Type B pancreatic cell (in vitro differentiated cells): ENCODE measurements at regions not wholly inside any gene's neighbourhood (a gene's known extent, or its start where the extent isn't known, plus 50 kb on each side); places are given as distances from the start of the nearest gene placed in this dataset.

ENCODE experiments used
- DNase-seq: peaks from one replicate; pipeline ENCODE4 v3.0.0; 2021; ENCODE audit warnings: mixed read lengths; ENCODE audit not compliant: unreplicated experiment; ENCODE audit errors: extremely low spot score
- H3K27ac Mint-ChIP-seq: 2 replicates; pipeline ENCODE4 v1.8.0; 2021; ENCODE audit warnings: mild to moderate bottlenecking, mixed read lengths
- H3K27me3 Mint-ChIP-seq: 2 replicates; pipeline ENCODE4 v1.8.0; 2021; ENCODE audit warnings: mixed read lengths
- H3K36me3 Mint-ChIP-seq: 2 replicates; pipeline ENCODE4 v1.8.0; 2021; ENCODE audit warnings: mixed read lengths
- H3K4me1 Mint-ChIP-seq: one replicate; pipeline ENCODE4 v1.8.0; 2021; ENCODE audit warnings: mixed read lengths; ENCODE audit not compliant: unreplicated experiment
- H3K4me3 Mint-ChIP-seq: 2 replicates; pipeline ENCODE4 v1.8.0; 2021; ENCODE audit warnings: mild to moderate bottlenecking, mixed read lengths
- H3K9me3 Mint-ChIP-seq: 2 replicates; pipeline ENCODE4 v1.8.0; 2021; ENCODE audit warnings: mixed read lengths
- CTCF ChIP-seq: fragments of 200-600 bp; sonication (generic); conservative IDR thresholded peaks from 2 replicates; pipeline ENCODE4 v1.5.0; 2021; ENCODE audit warnings: antibody characterized with exemption, mild to moderate bottlenecking

GRCh38 chr5:152511120-152511519, 106.0 kb upstream of the NMUR2 start:
- Mint-ChIP-seq H3K27me3 (peaks cover 5% of the 10 kb centered on the region), H3K9me3 (no peaks in the 10 kb centered on the region), H3K27ac (no peak overlapping the region), H3K36me3 (no peaks in the 10 kb centered on the region), H3K4me1 (no peaks in the 10 kb centered on the region), H3K4me3 (no peak overlapping the region)
- no peak for TF ChIP-seq CTCF
- no peak for DNase-seq

- no peak for DNase-seq
- no peak for TF ChIP-seq CTCF
- H3K27ac Mint-ChIP-seq: no peak overlapping the region
These were observed 106.6 kb upstream of the NMUR2 start for GRCh38 chr5:152511531-152512132.

GRCh38 chr5:152514827-152515397, 109.8 kb upstream of the NMUR2 start:
- Mint-ChIP-seq H3K27ac (no peak overlapping the region), H3K9me3 (peaks cover 2% of the 10 kb centered on the region), H3K4me3 (no peak overlapping the region), H3K4me1 (no peaks in the 10 kb centered on the region), H3K27me3 (peaks cover 5% of the 10 kb centered on the region), H3K36me3 (no peaks in the 10 kb centered on the region)
- peak; percentile 76 for TF ChIP-seq CTCF
- no peak for DNase-seq

More at GRCh38 chr5:152511531-152512132, 106.6 kb upstream of the NMUR2 start:
- Mint-ChIP-seq H3K9me3 (no peaks in the 10 kb centered on the region), H3K27me3 (peaks cover 5% of the 10 kb centered on the region), H3K4me1 (no peaks in the 10 kb centered on the region), H3K4me3 (no peak overlapping the region), H3K36me3 (no peaks in the 10 kb centered on the region)

- peaks cover 4% of the 10 kb centered on the region for H3K9me3 Mint-ChIP-seq
- H3K4me1 Mint-ChIP-seq: peaks cover 8% of the 10 kb centered on the region
- no peak for DNase-seq
- H3K4me3 Mint-ChIP-seq: no peak overlapping the region
- no peak for TF ChIP-seq CTCF
- peaks cover 10% of the 10 kb centered on the region for H3K27me3 Mint-ChIP-seq
- H3K27ac Mint-ChIP-seq: no peak overlapping the region
- H3K36me3 Mint-ChIP-seq: no peaks in the 10 kb centered on the region
These were observed 118.9 kb upstream of the NMUR2 start for GRCh38 chr5:152523964-152524363.

- Mint-ChIP-seq H3K27ac (no peak overlapping the region), H3K9me3 (no peaks in the 10 kb centered on the region), H3K4me3 (no peak overlapping the region), H3K36me3 (no peaks in the 10 kb centered on the region), H3K27me3 (peaks cover 13% of the 10 kb centered on the region), H3K4me1 (peaks cover 8% of the 10 kb centered on the region)
- DNase-seq: no peak
- TF ChIP-seq CTCF: no peak
These were observed 122.4 kb upstream of the NMUR2 start for GRCh38 chr5:152527358-152528052.
